ENCODE measurements at regions not wholly inside any gene's neighbourhood (a gene's known extent, or its start where the extent isn't known, plus 50 kb on each side); places are given as distances from the start of the nearest gene placed in this dataset.

- WGBS, 3 donors, result 14 to 26% (median 16%) methylated on average over 5 of the region's 5 CpGs
- TF ChIP-seq EP300 (IDR thresholded peaks at IDR 0.05) (no peak), CTCF (IDR thresholded peaks at IDR 0.05) (no peak), POLR2A (IDR thresholded peaks at IDR 0.05) (no peak)
- Histone ChIP-seq H3K27ac (peak overlapping the region; percentile 47 to 51), H3K36me3 (no peaks in the 10 kb centered on the region), H3K4me3 (no peak overlapping the region), H3K4me1 (ENCODE audit: insufficient read depth) (peaks cover 7% of the 10 kb centered on the region), H3K27me3 (no peaks in the 10 kb centered on the region), H3K9me3 (no peaks in the 10 kb centered on the region)
- DNase-seq, result peak in 4 of 5 donors; percentile 16 to 45 (median 34)
- intact Hi-C loops (cut with DNase I), result loop anchor here in 1 of 4 donors (5.0 kb wide), 1 partner anchor 220 kb away; no protein-coding TSS in a partner anchor
Measured at GRCh38 chr5:74257060-74257527, 383.4 kb downstream of the ENC1 start.

- intact Hi-C loops (cut with DNase I), result loop anchor here in 1 of 4 donors (5.0 kb wide), 1 partner anchor 219 kb away; no protein-coding TSS in a partner anchor
- Histone ChIP-seq H3K9me3 (no peaks in the 10 kb centered on the region), H3K4me1 (ENCODE audit: insufficient read depth) (peaks cover 10% of the 10 kb centered on the region), H3K27ac (no peak overlapping the region), H3K27me3 (no peaks in the 10 kb centered on the region), H3K36me3 (no peaks in the 10 kb centered on the region), H3K4me3 (no peak overlapping the region)
- DNase-seq, result no peak
- TF ChIP-seq CTCF (IDR thresholded peaks at IDR 0.05) (no peak), EP300 (IDR thresholded peaks at IDR 0.05) (no peak), POLR2A (IDR thresholded peaks at IDR 0.05) (no peak)
- WGBS, 3 donors, result 91 to 95% (median 94%) methylated on average over 6 of the region's 6 CpGs
Measured at GRCh38 chr5:74255692-74256392, 384.7 kb downstream of the ENC1 start.

GRCh38 chr5:74254257-74254656, 386.3 kb downstream of the ENC1 start:
- Histone ChIP-seq H3K9me3 (no peaks in the 10 kb centered on the region), H3K27ac (no peak overlapping the region), H3K36me3 (no peaks in the 10 kb centered on the region), H3K4me3 (no peak overlapping the region), H3K27me3 (no peaks in the 10 kb centered on the region), H3K4me1 (ENCODE audit: insufficient read depth) (peaks cover 16% of the 10 kb centered on the region)
- intact Hi-C loops (cut with DNase I), result no loop called here
- 94 to 96% (median 94%) methylated on average over 1 of the region's 1 CpG for WGBS, 3 donors
- TF ChIP-seq CTCF (IDR thresholded peaks at IDR 0.05) (no peak), EP300 (IDR thresholded peaks at IDR 0.05) (no peak), POLR2A (IDR thresholded peaks at IDR 0.05) (no peak)
- no peak for DNase-seq

- peak in 4 of 5 donors; percentile 18 to 46 (median 44) for DNase-seq
- H3K27me3 ChIP-seq, result no peaks in the 10 kb centered on the region
- no peaks in the 10 kb centered on the region for H3K36me3 ChIP-seq
- no peak overlapping the region for H3K27ac ChIP-seq
- no peaks in the 10 kb centered on the region for H3K9me3 ChIP-seq
- H3K4me1 ChIP-seq (ENCODE audit: insufficient read depth), result peaks cover 14% of the 10 kb centered on the region
- no peak overlapping the region for H3K4me3 ChIP-seq
- intact Hi-C loops (cut with DNase I), result no loop called here
- 43 to 56% (median 51%) methylated on average over 2 of the region's 2 CpGs for WGBS, 3 donors
- TF ChIP-seq EP300 (IDR thresholded peaks at IDR 0.05), result no peak
- TF ChIP-seq CTCF (IDR thresholded peaks at IDR 0.05), result no peak
- no peak for TF ChIP-seq POLR2A (IDR thresholded peaks at IDR 0.05)
Measured at GRCh38 chr5:74252044-74252443, 388.5 kb downstream of the ENC1 start.

Measured in ovary (tissue), 7 donors.